ENCODE measurements at regions not wholly inside any gene's neighbourhood (a gene's known extent, or its start where the extent isn't known, plus 50 kb on each side); places are given as distances from the start of the nearest gene placed in this dataset.
A peak's percentile ranks its signal among the peaks of the same experiment; 100 is the strongest.

- ATAC-seq = peak; percentile 22
Observed at GRCh38 chr2:105526000-105526925, 127.4 kb upstream of the FHL2 start.

DNA sequence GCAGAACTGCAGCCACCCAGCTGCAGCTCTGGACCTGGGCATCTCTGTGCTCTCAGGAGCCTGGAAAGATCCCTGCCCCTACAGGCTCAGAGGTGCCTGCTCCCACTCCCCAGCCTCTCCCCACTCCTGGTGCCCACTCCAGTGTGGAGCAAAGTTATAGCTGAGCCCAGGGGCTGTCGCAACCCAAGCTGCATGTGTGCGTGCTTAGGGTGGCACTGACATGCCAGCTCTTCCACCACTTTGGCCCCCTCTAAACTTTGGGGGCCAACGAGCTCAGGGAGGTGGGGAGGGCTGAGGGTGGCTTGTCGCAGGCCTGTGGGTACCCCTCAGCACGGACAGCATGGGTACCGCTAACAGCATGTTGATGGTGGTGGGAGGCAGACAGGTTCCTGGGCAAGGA is 126.3 kb upstream of the FHL2 start:
- Histone ChIP-seq H3K4me1 (no peaks in the 10 kb centered on the region), H3K9me3 (no peaks in the 10 kb centered on the region), H3K36me3 (no peaks in the 10 kb centered on the region), H3K4me3 (no peak overlapping the region), H3K27me3 (peaks cover 3% of the 10 kb centered on the region), H3K27ac (no peak overlapping the region)
- whole genome bisulfite sequencing, 2 donors (ENCODE audit: low coverage in 1 of 2) = no CpG with 5 or more reads among the region's 6 CpGs
- no peak for TF ChIP-seq EP300 (IDR thresholded peaks at IDR 0.05)
- no peak for TF ChIP-seq POLR2A (IDR thresholded peaks at IDR 0.05)
- no peak for TF ChIP-seq CTCF (IDR thresholded peaks at IDR 0.05)
- no peak for TF ChIP-seq POLR2AphosphoS5 (IDR thresholded peaks at IDR 0.05)
- ATAC-seq = no peak

More at GRCh38 chr2:105526000-105526925, 127.4 kb upstream of the FHL2 start:
- Histone ChIP-seq H3K9me3 (no peaks in the 10 kb centered on the region), H3K36me3 (no peaks in the 10 kb centered on the region), H3K4me1 (no peaks in the 10 kb centered on the region), H3K27me3 (peaks cover 3% of the 10 kb centered on the region), H3K27ac (no peak overlapping the region), H3K4me3 (no peak overlapping the region)
- WGBS, 2 donors (ENCODE audit: low coverage in 1 of 2) = 82 to 93% methylated on average over 8 of the region's 30 CpGs
- TF ChIP-seq CTCF (IDR thresholded peaks at IDR 0.05) (no peak), POLR2A (IDR thresholded peaks at IDR 0.05) (no peak), EP300 (IDR thresholded peaks at IDR 0.05) (no peak), POLR2AphosphoS5 (IDR thresholded peaks at IDR 0.05) (no peak)

DNA sequence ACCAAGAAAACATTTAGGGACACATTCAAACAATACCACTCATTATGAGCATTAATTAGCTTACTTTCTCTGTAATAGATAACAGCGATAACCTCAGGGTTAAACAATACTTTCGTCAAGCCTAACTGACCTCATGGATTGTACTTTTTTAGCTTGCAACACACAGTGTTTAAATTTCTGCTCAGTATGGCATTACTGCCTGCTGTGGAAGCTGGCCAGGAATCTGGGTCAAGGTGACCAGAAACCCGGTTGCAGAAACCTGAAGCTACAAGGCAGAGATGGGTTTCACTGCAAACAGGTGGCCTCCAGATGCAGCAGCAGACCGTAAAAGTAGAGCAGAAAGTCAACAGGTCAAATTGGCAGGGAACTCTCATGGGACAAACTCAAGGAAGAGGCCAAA is 123.8 kb upstream of the FHL2 start:
- Histone ChIP-seq H3K27me3 (peaks cover 3% of the 10 kb centered on the region), H3K36me3 (no peaks in the 10 kb centered on the region), H3K4me3 (no peak overlapping the region), H3K4me1 (peaks cover 0 to 13% (median 4%) of the 10 kb centered on the region in 3 donors), H3K27ac (no peak overlapping the region), H3K9me3 (no peaks in the 10 kb centered on the region)
- no peak for ATAC-seq
- WGBS, 2 donors (ENCODE audit: low coverage in 1 of 2) = 77 to 90% methylated on average over 2 to 4 of the region's 4 CpGs
- TF ChIP-seq POLR2A (IDR thresholded peaks at IDR 0.05) (no peak), POLR2AphosphoS5 (IDR thresholded peaks at IDR 0.05) (no peak), CTCF (IDR thresholded peaks at IDR 0.05) (no peak), EP300 (IDR thresholded peaks at IDR 0.05) (no peak)

- Histone ChIP-seq H3K36me3 (no peaks in the 10 kb centered on the region), H3K4me3 (no peak overlapping the region), H3K9me3 (no peaks in the 10 kb centered on the region), H3K27ac (no peak overlapping the region), H3K27me3 (peaks cover 3% of the 10 kb centered on the region), H3K4me1 (peaks cover 0 to 24% (median 5%) of the 10 kb centered on the region in 3 donors)
- 72 to 81% methylated on average over 5 to 6 of the region's 6 CpGs for WGBS, 2 donors (ENCODE audit: low coverage in 1 of 2)
- TF ChIP-seq POLR2A (IDR thresholded peaks at IDR 0.05) = no peak
- no peak for TF ChIP-seq EP300 (IDR thresholded peaks at IDR 0.05)
- ATAC-seq = no peak
Observed at GRCh38 chr2:105521616-105522015, 122.8 kb upstream of the FHL2 start.

DNA sequence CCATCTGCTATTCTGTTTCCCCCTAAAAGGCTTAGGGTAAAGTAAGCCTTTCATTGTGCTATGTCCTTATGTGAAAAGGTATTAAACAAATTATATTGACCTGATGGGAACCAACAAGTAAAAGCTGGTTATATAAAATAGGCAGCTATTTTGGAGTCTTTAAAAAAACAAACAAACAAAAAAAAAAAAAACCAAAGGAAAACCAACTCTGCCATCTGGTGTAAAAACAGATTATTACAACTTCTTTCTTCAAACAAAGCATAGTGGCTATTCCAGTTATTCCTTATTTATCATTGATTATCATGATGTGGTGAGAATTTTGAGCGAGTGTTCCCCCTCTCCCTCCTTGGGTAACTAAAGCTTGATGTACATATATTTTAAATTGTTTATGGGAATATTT is 122.3 kb upstream of the FHL2 start:
- Histone ChIP-seq H3K4me1 (peaks cover 0 to 28% (median 5%) of the 10 kb centered on the region in 3 donors), H3K36me3 (no peaks in the 10 kb centered on the region), H3K27me3 (peaks cover 3% of the 10 kb centered on the region), H3K27ac (no peak overlapping the region), H3K9me3 (no peaks in the 10 kb centered on the region), H3K4me3 (no peak overlapping the region)
- no peak for ATAC-seq
- TF ChIP-seq EP300 (IDR thresholded peaks at IDR 0.05) (no peak), CTCF (IDR thresholded peaks at IDR 0.05) (peak; percentile 39 to 57 (median 52)), POLR2A (IDR thresholded peaks at IDR 0.05) (no peak), POLR2AphosphoS5 (IDR thresholded peaks at IDR 0.05) (no peak)
- 13 to 19% methylated on average over 1 of the region's 1 CpG for WGBS, 2 donors (ENCODE audit: low coverage in 1 of 2)

Data from gastroesophageal sphincter (tissue), 4 donors.